ENCODE measurements at regions not wholly inside any gene's neighbourhood (a gene's known extent, or its start where the extent isn't known, plus 50 kb on each side); places are given as distances from the start of the nearest gene placed in this dataset.

- Mint-ChIP-seq H3K4me3 (no peak overlapping the region), H3K27ac (no peak overlapping the region), H3K4me1 (peaks cover 24% of the 10 kb centered on the region), H3K36me3 (no peaks in the 10 kb centered on the region), H3K27me3 (peaks cover 27% of the 10 kb centered on the region), H3K9me3 (no peaks in the 10 kb centered on the region)
- no peak for DNase-seq
These were observed 147.5 kb upstream of the THBS1 start for GRCh38 chr15:39433376-39433775.

GRCh38 chr15:39434163-39434562, 146.7 kb upstream of the THBS1 start:
- Mint-ChIP-seq H3K4me1 (peaks cover 19% of the 10 kb centered on the region), H3K9me3 (no peaks in the 10 kb centered on the region), H3K36me3 (no peaks in the 10 kb centered on the region), H3K27me3 (peaks cover 28% of the 10 kb centered on the region), H3K27ac (no peak overlapping the region), H3K4me3 (no peak overlapping the region)
- DNase-seq = no peak

- Mint-ChIP-seq H3K9me3 (no peaks in the 10 kb centered on the region), H3K4me3 (no peak overlapping the region), H3K36me3 (no peaks in the 10 kb centered on the region), H3K27me3 (peaks cover 31% of the 10 kb centered on the region), H3K27ac (no peak overlapping the region), H3K4me1 (peaks cover 14% of the 10 kb centered on the region)
- DNase-seq = no peak
These were observed 146.1 kb upstream of the THBS1 start for GRCh38 chr15:39434751-39435238.

GRCh38 chr15:39435244-39435643, 145.6 kb upstream of the THBS1 start:
- no peak for DNase-seq
- Mint-ChIP-seq H3K27ac (no peak overlapping the region), H3K36me3 (no peaks in the 10 kb centered on the region), H3K4me3 (no peak overlapping the region), H3K4me1 (peaks cover 10% of the 10 kb centered on the region), H3K27me3 (peaks cover 31% of the 10 kb centered on the region), H3K9me3 (no peaks in the 10 kb centered on the region)

- no peak for DNase-seq
- Mint-ChIP-seq H3K27me3 (peaks cover 28% of the 10 kb centered on the region), H3K36me3 (no peaks in the 10 kb centered on the region)
These were observed 142.6 kb upstream of the THBS1 start for GRCh38 chr15:39438260-39438659.

GRCh38 chr15:39438799-39439592, 141.9 kb upstream of the THBS1 start:
- no peaks in the 10 kb centered on the region for H3K36me3 Mint-ChIP-seq
- H3K27me3 Mint-ChIP-seq = peaks cover 26% of the 10 kb centered on the region
- no peak for DNase-seq
- no peak overlapping the region for H3K4me3 Mint-ChIP-seq
- H3K4me1 Mint-ChIP-seq = peaks cover 8% of the 10 kb centered on the region
- H3K27ac Mint-ChIP-seq = no peak overlapping the region
- no peaks in the 10 kb centered on the region for H3K9me3 Mint-ChIP-seq

More at GRCh38 chr15:39438260-39438659, 142.6 kb upstream of the THBS1 start:
- Mint-ChIP-seq H3K4me3 (no peak overlapping the region), H3K4me1 (peaks cover 4% of the 10 kb centered on the region), H3K9me3 (no peaks in the 10 kb centered on the region), H3K27ac (no peak overlapping the region)

GRCh38 chr15:39442898-39443297, 138.0 kb upstream of the THBS1 start:
- Mint-ChIP-seq H3K9me3 (no peaks in the 10 kb centered on the region), H3K27ac (no peak overlapping the region), H3K27me3 (peaks cover 28% of the 10 kb centered on the region), H3K4me3 (no peak overlapping the region), H3K36me3 (no peaks in the 10 kb centered on the region), H3K4me1 (peaks cover 9% of the 10 kb centered on the region)
- DNase-seq = no peak

GRCh38 chr15:39443659-39444219, 137.1 kb upstream of the THBS1 start:
- Mint-ChIP-seq H3K4me3 (no peak overlapping the region), H3K9me3 (no peaks in the 10 kb centered on the region), H3K27ac (no peak overlapping the region), H3K36me3 (no peaks in the 10 kb centered on the region), H3K4me1 (peaks cover 9% of the 10 kb centered on the region), H3K27me3 (peaks cover 25% of the 10 kb centered on the region)
- DNase-seq = no peak

- Mint-ChIP-seq H3K4me3 (no peak overlapping the region), H3K9me3 (no peaks in the 10 kb centered on the region), H3K27me3 (peaks cover 17% of the 10 kb centered on the region), H3K4me1 (peaks cover 4% of the 10 kb centered on the region), H3K36me3 (no peaks in the 10 kb centered on the region), H3K27ac (no peak overlapping the region)
- no peak for DNase-seq
These were observed 136.0 kb upstream of the THBS1 start for GRCh38 chr15:39444735-39445470.

GRCh38 chr15:39445931-39446330, 134.9 kb upstream of the THBS1 start:
- peaks cover 4% of the 10 kb centered on the region for H3K4me1 Mint-ChIP-seq
- no peaks in the 10 kb centered on the region for H3K9me3 Mint-ChIP-seq
- H3K36me3 Mint-ChIP-seq = no peaks in the 10 kb centered on the region
- no peak overlapping the region for H3K4me3 Mint-ChIP-seq
- peaks cover 22% of the 10 kb centered on the region for H3K27me3 Mint-ChIP-seq
- H3K27ac Mint-ChIP-seq = no peak overlapping the region
- DNase-seq = no peak

GRCh38 chr15:39447346-39447745, 133.5 kb upstream of the THBS1 start:
- peaks cover 4% of the 10 kb centered on the region for H3K4me1 Mint-ChIP-seq
- H3K9me3 Mint-ChIP-seq = no peaks in the 10 kb centered on the region
- no peaks in the 10 kb centered on the region for H3K36me3 Mint-ChIP-seq
- no peak overlapping the region for H3K4me3 Mint-ChIP-seq
- H3K27ac Mint-ChIP-seq = no peak overlapping the region
- H3K27me3 Mint-ChIP-seq = peaks cover 14% of the 10 kb centered on the region
- DNase-seq = no peak

- Mint-ChIP-seq H3K4me1 (peaks cover 4% of the 10 kb centered on the region), H3K9me3 (no peaks in the 10 kb centered on the region), H3K36me3 (no peaks in the 10 kb centered on the region), H3K27ac (no peak overlapping the region), H3K27me3 (peaks cover 14% of the 10 kb centered on the region), H3K4me3 (no peak overlapping the region)
- no peak for DNase-seq
These were observed 133.0 kb upstream of the THBS1 start for GRCh38 chr15:39447881-39448280.

GRCh38 chr15:39448409-39448808, 132.5 kb upstream of the THBS1 start:
- Mint-ChIP-seq H3K4me3 (no peak overlapping the region), H3K27me3 (peaks cover 14% of the 10 kb centered on the region), H3K4me1 (peaks cover 4% of the 10 kb centered on the region), H3K27ac (no peak overlapping the region), H3K36me3 (no peaks in the 10 kb centered on the region), H3K9me3 (no peaks in the 10 kb centered on the region)
- DNase-seq = no peak

- no peak overlapping the region for H3K4me3 Mint-ChIP-seq
- no peak overlapping the region for H3K27ac Mint-ChIP-seq
- H3K36me3 Mint-ChIP-seq = no peaks in the 10 kb centered on the region
- no peaks in the 10 kb centered on the region for H3K9me3 Mint-ChIP-seq
- H3K4me1 Mint-ChIP-seq = peaks cover 14% of the 10 kb centered on the region
- H3K27me3 Mint-ChIP-seq = peaks cover 10% of the 10 kb centered on the region
- DNase-seq = no peak
These were observed 129.7 kb upstream of the THBS1 start for GRCh38 chr15:39451121-39451688.

- Mint-ChIP-seq H3K4me1 (peaks cover 14% of the 10 kb centered on the region), H3K4me3 (no peak overlapping the region), H3K27me3 (peaks cover 10% of the 10 kb centered on the region), H3K27ac (no peak overlapping the region), H3K36me3 (no peaks in the 10 kb centered on the region), H3K9me3 (no peaks in the 10 kb centered on the region)
- no peak for DNase-seq
These were observed 129.0 kb upstream of the THBS1 start for GRCh38 chr15:39451871-39452270.
